GM12878 (cell line): ENCODE measurements at regions not wholly inside any gene's neighbourhood (a gene's known extent, or its start where the extent isn't known, plus 50 kb on each side); places are given as distances from the start of the nearest gene placed in this dataset.

Experiments used
- CTCF ChIP-seq, 3 experiments: IDR thresholded peaks in 2 of 3; conservative IDR thresholded peaks in 1 of 3; 2 replicates each; pipeline ENCODE4 v1.5.1; 2011; ENCODE audit warnings: low read depth in 3 of 3, low read length in 3 of 3, mild to moderate bottlenecking in 3 of 3, control low read depth in 2 of 3, moderate library complexity in 2 of 3, inconsistent platforms in 1 of 3, mixed read lengths in 1 of 3; ENCODE audit not compliant: control insufficient read depth in 2 of 3, insufficient read depth in 1 of 3; ENCODE audit errors: extremely low read depth in 1 of 3
- ELK1 ChIP-seq: IDR thresholded peaks from 2 replicates; pipeline ENCODE4 v1.6.1; 2012; ENCODE audit warnings: low read depth, low read length, improper control_type of control experiment
- POLR2AphosphoS5 ChIP-seq: IDR thresholded peaks from 2 replicates; pipeline ENCODE4 v1.6.1; 2011; ENCODE audit warnings: mild to moderate bottlenecking, low read length, inconsistent platforms
- REST ChIP-seq: IDR thresholded peaks from 2 replicates; pipeline ENCODE4 v1.6.1; 2012; ENCODE audit warnings: mild to moderate bottlenecking, low read depth, low read length
- ZBTB33 ChIP-seq: fragments of 450-650 bp; IDR thresholded peaks from 2 replicates; pipeline ENCODE4 v1.6.1; 2017; ENCODE audit warnings: mild to moderate bottlenecking
- ZNF274 ChIP-seq: IDR thresholded peaks from one replicate; pipeline ENCODE4 v1.8.0; 2011; ENCODE audit not compliant: insufficient read length, insufficient read depth

GRCh38 chr3:154614078-154614477 is 184.1 kb upstream of the GPR149 start:
- TF ChIP-seq REST (no peak), CTCF (IDR thresholded peaks at IDR 0.05 in 2 of 3, conservative IDR thresholded peaks at IDR 0.05 in 1 of 3; ENCODE audit: control insufficient read depth in 2 of 3, extremely low read depth in 1 of 3, insufficient read depth in 1 of 3, low read depth in 3 of 3, low read length in 3 of 3) (no peak), ELK1 (no peak), POLR2AphosphoS5 (no peak), ZBTB33 (no peak), ZNF274 (no peak)
